ENCODE measurements at regions not wholly inside any gene's neighbourhood (a gene's known extent, or its start where the extent isn't known, plus 50 kb on each side); places are given as distances from the start of the nearest gene placed in this dataset.

- Histone ChIP-seq H3K4me3 (no peak overlapping the region), H3K27ac (peak overlapping the region; percentile 12 to 71)
- DNase-seq (ENCODE audit: low spot score) = no peak
- no peak for TF ChIP-seq CTCF (IDR thresholded peaks at IDR 0.05)
Observed at GRCh38 chr6:139977887-139978332, 603.5 kb upstream of the CITED2 start.

- Histone ChIP-seq H3K27ac (peak overlapping the region in 1 of 2 donors; percentile 49), H3K4me3 (no peak overlapping the region)
- no peak for DNase-seq (ENCODE audit: low spot score)
- TF ChIP-seq CTCF (IDR thresholded peaks at IDR 0.05) = no peak
Observed at GRCh38 chr6:139973669-139974344, 599.4 kb upstream of the CITED2 start.

DNA sequence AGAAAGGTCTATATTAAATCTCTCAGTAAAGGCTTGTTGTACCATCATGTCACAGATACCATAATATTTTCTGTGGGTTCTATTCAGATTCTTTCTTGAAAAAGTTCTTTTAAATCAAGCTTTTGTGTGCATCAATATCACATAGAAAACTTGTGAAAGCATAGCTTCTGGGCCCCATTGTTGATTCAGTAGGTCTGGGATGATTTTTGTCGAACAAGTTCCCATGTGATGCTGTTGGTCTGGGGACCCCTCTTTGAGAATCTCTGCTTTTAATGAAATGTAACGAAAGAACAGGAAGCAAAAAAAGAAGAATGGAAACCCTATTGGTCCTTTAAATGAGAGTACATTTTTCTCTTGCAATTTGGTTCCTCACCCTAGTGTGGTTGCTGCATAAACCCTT is 597.7 kb upstream of the CITED2 start:
- Histone ChIP-seq H3K27ac (no peak overlapping the region), H3K4me3 (no peak overlapping the region)
- TF ChIP-seq CTCF (IDR thresholded peaks at IDR 0.05) = no peak
- no peak for DNase-seq (ENCODE audit: low spot score)

DNA sequence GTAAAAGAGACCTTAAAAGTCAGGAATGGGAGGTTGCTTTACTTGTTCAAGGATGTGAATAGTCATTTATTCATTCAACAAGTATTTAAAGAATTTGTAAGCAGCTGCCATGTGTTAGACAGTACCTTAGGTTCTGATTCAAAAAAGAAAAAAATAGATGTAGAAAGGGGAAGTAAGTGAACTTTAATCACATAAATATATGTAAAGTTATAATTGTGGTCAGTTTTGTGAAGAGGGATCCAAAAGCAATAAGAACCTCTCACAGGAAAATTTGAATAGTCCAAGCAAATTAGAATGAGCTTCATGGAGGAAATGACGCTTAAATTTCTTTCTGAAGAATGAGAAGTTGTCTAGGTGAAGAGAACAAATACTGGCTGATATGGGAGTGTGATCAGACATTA is 596.1 kb upstream of the CITED2 start:
- H3K27ac ChIP-seq = no peak overlapping the region
- H3K4me3 ChIP-seq = no peak overlapping the region
- DNase-seq (ENCODE audit: low spot score) = no peak
- TF ChIP-seq CTCF (IDR thresholded peaks at IDR 0.05) = no peak

- no peak overlapping the region for H3K27ac ChIP-seq
- DNase-seq (ENCODE audit: low spot score) = no peak
- TF ChIP-seq CTCF (IDR thresholded peaks at IDR 0.05) = no peak
Observed at GRCh38 chr6:139967497-139967896, 593.0 kb upstream of the CITED2 start.

DNA sequence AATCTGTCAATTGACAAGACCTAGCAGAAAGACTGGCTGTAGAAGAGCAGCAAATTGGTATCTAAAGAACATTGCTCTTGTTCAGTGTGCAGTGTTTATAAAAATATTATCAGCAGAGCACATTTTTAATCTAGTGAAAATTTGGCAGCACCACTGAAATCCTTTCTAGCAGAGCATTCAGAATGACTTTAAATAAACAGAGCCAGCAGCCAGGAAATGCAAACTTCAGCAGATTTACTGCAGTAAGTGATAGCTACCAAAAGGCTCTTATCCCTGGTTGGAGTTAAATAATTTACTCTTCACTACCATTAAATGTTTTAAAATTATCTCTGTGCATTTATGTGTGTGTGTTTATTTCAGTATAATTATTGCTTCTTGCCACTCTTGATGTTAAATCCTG is 590.9 kb upstream of the CITED2 start:
- no peak for TF ChIP-seq CTCF (IDR thresholded peaks at IDR 0.05)
- DNase-seq (ENCODE audit: low spot score) = no peak
- Histone ChIP-seq H3K4me3 (no peak overlapping the region), H3K27ac (no peak overlapping the region)

More at GRCh38 chr6:139967497-139967896, 593.0 kb upstream of the CITED2 start:
- H3K4me3 ChIP-seq = no peak overlapping the region

GRCh38 chr6:139964737-139965136 is 590.3 kb upstream of the CITED2 start:
- no peak overlapping the region for H3K4me3 ChIP-seq
- H3K27ac ChIP-seq = no peak overlapping the region
- no peak for TF ChIP-seq CTCF (IDR thresholded peaks at IDR 0.05)
- no peak for DNase-seq (ENCODE audit: low spot score)

Measured in coronary artery (tissue), 2 donors.